T-helper 1 cell (primary cell): ENCODE measurements at regions not wholly inside any gene's neighbourhood (a gene's known extent, or its start where the extent isn't known, plus 50 kb on each side); places are given as distances from the start of the nearest gene placed in this dataset.
A peak's percentile ranks its signal among the peaks of the same experiment; 100 is the strongest.
"Not testable (repeated sequence)": the region's sequence is repeated elsewhere in the genome, so short reads cannot be mapped to it uniquely, and the experiment has no call there.

Source experiments
- DNase-seq, 5 donors: peaks; one replicate each; pipeline ENCODE4 v3.0.0-alpha.2; 2012 to 2020

GRCh38 chr5:177664737-177665136 lies 64.8 kb downstream of the B4GALT7 start:
- DNase-seq: not testable (repeated sequence)

GRCh38 chr5:177665172-177665571 lies 65.2 kb downstream of the B4GALT7 start:
- not testable (repeated sequence) for DNase-seq

- not testable (repeated sequence) for DNase-seq
These were observed 66.0 kb downstream of the B4GALT7 start for GRCh38 chr5:177665960-177666359.

- not testable (repeated sequence) for DNase-seq
These were observed 71.3 kb downstream of the B4GALT7 start for GRCh38 chr5:177671035-177671754.

GRCh38 chr5:177671755-177672690 lies 72.1 kb downstream of the B4GALT7 start:
- peak; percentile 51 to 72 (median 63) for DNase-seq
